GM23338 (cell line): ENCODE measurements at regions not wholly inside any gene's neighbourhood (a gene's known extent, or its start where the extent isn't known, plus 50 kb on each side); places are given as distances from the start of the nearest gene placed in this dataset.

Source experiments
- CREB1 ChIP-seq: fragments of 250-450 bp; sonication (Bioruptor Pico); IDR thresholded peaks from 2 replicates; pipeline ENCODE4 v1.5.0; 2020; ENCODE audit warnings: low read depth, mild to moderate bottlenecking, moderate library complexity
- CTCF ChIP-seq, 2 experiments: fragments of 200-600 bp in 1 of 2; sonication (generic) in 1 of 2; conservative IDR thresholded peaks; 2 replicates each; pipeline versions ENCODE4 v1.5.1 to v1.6.1; 2016 to 2017; ENCODE audit warnings: antibody characterized with exemption in 2 of 2, low read depth in 2 of 2, mild to moderate bottlenecking in 2 of 2, moderate library complexity in 1 of 2
- EZH2 ChIP-seq: fragments of 200-600 bp; sonication (generic); IDR thresholded peaks from one replicate; pipeline ENCODE4 v1.8.0; 2017; ENCODE audit warnings: antibody characterized with exemption, mild to moderate bottlenecking, low read depth; ENCODE audit not compliant: unreplicated experiment
- EZH2phosphoT487 ChIP-seq: fragments of 200-600 bp; sonication (generic); IDR thresholded peaks from one replicate; pipeline ENCODE4 v1.8.1; 2018; ENCODE audit warnings: antibody characterized with exemption; ENCODE audit not compliant: unreplicated experiment
- JUNB ChIP-seq: IDR thresholded peaks from one replicate; pipeline ENCODE4 v1.6.1; 2016; ENCODE audit warnings: antibody characterized with exemption; ENCODE audit not compliant: unreplicated experiment
- NANOG ChIP-seq: IDR thresholded peaks from 2 replicates; pipeline ENCODE4 v1.6.1; 2016; ENCODE audit warnings: antibody characterized with exemption, borderline replicate concordance
- POLR2AphosphoS5 ChIP-seq: IDR thresholded peaks from 2 replicates; pipeline ENCODE4 v1.6.1; 2016; ENCODE audit warnings: antibody characterized with exemption, low read depth
- REST ChIP-seq: IDR thresholded peaks from one replicate; pipeline ENCODE4 v1.6.1; 2018; ENCODE audit warnings: antibody characterized with exemption; ENCODE audit not compliant: unreplicated experiment
- ZNF331 ChIP-seq: fragments of 250-450 bp; sonication (Bioruptor Pico); IDR thresholded peaks from 2 replicates; pipeline ENCODE4 v1.5.0; 2020; ENCODE audit warnings: low read depth, mild to moderate bottlenecking, moderate library complexity

- TF ChIP-seq CTCF (conservative IDR thresholded peaks at IDR 0.05; ENCODE audit: low read depth in 2 of 2) (no peak), EZH2 (no peak), POLR2AphosphoS5 (no peak), CREB1 (CRISPR knock-in tag) (no peak), EZH2phosphoT487 (no peak), REST (no peak), ZNF331 (no peak), JUNB (no peak), NANOG (no peak)
Observed at GRCh38 chr5:120927950-120928530, 463.9 kb downstream of the PRR16 start.
